ENCODE measurements at regions not wholly inside any gene's neighbourhood (a gene's known extent, or its start where the extent isn't known, plus 50 kb on each side); places are given as distances from the start of the nearest gene placed in this dataset.
"Not testable (repeated sequence)": the region's sequence is repeated elsewhere in the genome, so short reads cannot be mapped to it uniquely, and the experiment has no call there.

DNA sequence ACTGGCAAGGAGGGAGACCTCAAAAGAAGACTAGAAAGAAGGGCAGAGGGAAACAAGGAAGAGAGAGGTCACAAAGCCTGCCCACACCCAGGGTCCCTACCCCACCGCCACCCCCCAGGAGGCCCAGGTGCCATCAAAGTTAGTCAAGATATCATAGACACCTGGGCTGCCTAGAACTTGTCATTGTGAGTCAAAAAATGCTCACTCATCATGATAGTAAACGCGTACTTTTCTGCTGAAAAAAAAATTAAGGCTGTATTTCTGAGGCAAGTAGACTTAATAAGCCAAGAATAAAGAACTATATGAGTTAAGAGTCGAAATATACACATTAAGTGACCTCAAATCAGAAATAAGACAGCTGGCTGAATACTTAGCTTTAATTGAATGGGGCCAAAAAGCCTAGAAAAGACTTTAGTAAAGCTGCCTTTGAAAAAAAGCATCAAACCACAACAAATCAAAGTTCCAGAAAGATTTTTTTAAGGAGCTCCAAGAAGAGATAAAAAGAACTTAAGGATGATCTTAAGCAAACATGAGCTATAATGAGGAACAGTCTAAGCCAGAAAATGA, 415.5 kb upstream of the PPP2R3A start:
- DNase-seq: no peak

DNA sequence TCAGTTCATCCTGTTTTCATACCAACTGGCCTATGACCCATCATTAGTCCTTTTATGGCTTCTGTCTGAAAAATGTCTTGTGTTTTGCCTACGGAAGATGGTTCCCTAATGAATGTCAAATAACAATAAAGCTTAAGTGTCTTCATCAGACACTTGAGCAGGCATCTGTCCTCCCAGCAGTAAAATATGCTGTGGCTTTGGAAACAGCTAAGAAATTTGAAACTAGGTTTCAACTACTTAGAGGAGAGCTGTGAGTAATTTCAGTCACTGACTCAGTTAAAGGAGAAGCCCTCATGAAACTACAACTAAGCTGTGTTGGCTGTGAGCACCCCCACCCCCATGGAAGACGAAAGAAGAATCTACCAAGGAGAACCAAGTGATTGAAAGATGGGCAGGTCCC, 409.4 kb upstream of the PPP2R3A start:
- no peak for DNase-seq

DNA sequence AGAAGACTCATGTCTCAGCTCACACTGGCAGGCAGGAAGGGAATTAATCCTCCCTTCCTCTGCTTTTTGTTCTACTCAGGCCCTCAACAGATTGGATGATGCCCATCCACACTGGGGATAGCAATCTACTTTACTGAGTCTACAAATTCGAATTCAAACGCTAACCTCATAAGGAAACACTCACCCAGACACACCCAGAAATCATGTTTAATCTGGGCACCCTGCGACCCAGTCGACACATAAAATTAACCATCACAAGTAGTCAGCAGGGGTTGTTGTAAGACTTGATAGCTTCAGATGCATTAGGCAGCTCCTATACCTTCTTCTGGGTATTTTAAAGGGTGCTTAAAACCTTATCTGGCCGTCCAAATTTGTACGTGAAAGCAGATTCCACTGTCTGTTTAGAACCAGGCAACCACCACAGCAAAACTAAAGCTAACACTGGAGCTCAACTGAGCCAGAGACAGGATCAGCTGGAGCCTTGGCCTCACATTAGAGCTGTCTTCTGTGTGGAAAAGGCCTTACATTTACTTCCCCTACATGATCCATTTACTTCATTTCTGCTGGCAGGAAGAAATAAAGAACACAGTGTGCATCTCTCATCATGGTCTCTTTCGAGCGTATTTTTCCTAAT, 407.3 kb upstream of the PPP2R3A start:
- no peak for DNase-seq

DNA sequence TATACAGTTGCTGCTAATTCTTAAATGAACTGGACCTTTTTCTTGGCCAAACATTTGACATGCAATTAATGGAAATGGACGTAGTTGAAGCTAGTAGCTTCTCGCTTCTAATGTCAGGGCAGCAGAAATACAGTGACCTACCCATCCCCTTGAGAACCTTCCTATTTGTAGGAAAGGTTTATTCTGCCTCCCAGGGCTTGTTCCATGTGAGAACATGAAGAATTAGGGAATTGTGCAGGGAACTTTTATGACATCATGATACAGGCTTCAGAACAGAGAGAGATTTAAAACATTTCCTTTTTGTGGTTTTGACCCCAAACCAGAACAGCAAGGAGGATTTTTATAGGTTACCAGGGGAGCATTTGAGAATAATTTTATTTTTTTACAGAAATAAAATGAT, 406.6 kb upstream of the PPP2R3A start:
- DNase-seq: no peak

DNA sequence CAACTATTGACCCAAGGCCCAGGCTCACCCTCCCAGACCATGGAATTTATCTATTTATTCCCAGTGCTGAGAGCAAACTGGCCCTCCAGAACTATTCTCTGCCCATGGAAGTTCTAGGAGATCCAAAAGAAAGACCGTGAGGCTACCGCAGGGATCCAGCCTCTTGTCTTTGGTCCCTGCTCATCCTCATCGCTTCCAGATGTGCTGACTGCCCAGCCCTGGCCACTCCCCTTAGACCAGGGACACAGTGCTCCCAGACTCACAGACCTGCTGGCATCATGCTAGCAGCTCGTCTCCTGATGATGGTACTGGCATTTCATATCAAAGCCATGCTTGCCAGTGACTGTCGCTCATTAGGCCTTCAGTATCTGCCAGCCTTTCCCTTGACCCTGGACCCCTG, 405.7 kb upstream of the PPP2R3A start:
- DNase-seq: no peak

DNA sequence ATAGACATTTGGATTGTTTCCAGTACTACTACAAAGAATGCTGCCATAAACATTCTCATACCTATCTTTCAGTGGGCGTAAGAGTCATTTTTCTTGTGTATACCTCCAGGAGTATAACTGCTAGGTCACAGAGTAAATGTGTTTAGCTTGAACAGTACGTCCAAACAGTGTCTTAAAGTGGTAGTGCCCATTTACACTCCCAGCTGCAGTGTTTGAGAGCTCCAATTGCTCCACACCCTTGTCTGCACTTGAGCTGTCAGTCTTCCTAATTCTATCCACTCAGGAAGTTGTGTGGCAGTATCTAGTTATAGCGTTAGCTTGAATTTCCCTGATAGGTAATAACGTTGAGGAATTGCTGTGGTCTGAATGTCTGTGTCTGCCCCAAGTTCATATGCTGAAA, 404.7 kb upstream of the PPP2R3A start:
- DNase-seq: no peak

DNA sequence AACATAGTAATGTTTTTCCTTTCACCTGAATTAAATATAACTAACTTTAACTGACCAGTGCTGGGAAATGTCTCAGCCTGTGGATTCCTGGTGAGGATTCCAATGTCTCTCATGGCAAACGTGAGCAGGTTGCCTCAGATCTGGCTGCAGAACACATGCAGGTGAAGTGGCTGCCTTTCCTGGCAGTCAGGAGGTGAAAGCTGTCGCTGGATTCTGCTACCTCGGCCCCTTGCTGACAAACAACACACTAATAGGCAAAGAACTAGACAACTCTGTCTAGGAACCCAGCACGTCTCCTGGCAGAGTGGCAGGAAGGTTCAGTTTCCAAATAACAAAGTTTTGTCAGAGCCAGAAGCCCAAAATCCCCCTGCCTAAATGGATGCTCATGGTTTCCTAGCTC, 400.8 kb upstream of the PPP2R3A start:
- DNase-seq: no peak

DNA sequence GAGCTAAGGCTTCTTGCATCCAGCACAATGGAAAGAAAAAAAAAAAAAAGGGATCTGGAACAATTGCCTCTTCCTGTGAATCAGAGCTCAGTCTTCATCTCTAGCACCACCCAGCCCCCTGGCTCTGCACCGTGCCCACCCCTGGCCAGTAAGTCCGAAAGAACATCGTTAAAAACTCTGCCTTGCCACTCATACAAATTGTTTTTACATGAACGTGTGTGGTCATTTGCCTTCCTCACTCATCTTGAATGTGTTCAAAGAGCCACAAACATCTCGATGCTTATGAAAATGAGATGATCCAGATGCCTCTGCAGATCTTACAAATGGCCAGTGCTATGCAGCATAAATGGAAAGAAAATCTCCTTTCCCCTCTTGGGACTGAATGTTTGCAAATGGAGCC, 400.0 kb upstream of the PPP2R3A start:
- DNase-seq: no peak

DNA sequence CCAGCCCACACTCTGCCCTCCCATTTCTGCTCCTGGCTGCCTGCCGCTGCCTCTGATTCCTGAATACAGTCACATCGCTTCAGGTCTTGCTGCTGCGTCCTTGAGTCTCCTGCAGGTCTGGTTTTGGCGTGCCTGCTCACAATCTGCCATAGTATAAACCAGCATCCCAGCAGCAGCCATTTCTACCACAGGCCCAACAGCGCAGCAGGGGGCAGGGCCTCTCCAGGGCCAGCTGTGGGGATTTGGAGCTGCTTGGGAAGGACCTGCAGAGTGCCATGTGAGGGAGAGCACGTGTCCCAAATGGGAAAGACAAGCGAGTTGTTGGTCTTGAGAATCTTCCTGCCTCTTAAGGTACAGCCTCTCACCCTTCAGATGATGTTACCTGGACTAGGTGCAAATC, 398.3 kb upstream of the PPP2R3A start:
- no peak for DNase-seq

DNA sequence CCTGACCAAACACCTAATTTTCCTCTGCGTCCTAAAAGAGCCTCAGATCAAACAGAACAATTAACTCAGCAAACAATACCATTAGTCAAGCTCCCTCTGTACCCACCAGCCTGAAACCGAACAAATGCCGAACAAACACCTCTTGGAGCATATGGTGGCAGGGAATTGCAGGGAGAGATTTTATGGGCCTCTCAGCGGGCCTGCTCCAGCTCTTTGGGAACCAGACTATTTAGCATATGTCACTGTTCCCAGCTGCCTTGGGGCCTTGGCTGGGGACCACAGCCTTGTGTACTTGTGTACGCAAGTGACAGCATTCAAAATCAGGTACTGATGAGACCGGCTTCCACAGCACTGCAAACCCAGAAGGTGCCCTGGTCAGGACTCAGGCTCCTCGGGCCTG, 388.8 kb upstream of the PPP2R3A start:
- no peak for DNase-seq

DNA sequence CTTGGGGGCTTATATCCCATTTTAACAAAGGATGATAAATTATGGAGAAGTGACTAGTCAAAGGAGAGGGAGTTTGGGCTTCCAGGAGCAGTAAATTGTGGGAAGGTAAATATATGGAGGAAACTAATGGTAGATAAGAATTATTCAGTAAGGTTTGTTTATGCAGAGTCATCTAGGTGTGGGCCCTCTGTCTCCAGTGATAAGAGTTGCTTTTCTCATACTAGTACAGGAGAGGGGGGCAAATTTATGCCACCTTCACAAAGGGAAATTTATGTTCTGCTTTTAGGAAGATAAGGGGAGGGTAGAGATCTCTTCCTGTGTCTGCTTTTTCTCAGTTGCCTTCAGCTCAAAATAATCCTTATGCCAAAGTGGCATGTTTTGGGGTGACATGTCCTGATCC, 383.7 kb upstream of the PPP2R3A start:
- DNase-seq: no peak

DNA sequence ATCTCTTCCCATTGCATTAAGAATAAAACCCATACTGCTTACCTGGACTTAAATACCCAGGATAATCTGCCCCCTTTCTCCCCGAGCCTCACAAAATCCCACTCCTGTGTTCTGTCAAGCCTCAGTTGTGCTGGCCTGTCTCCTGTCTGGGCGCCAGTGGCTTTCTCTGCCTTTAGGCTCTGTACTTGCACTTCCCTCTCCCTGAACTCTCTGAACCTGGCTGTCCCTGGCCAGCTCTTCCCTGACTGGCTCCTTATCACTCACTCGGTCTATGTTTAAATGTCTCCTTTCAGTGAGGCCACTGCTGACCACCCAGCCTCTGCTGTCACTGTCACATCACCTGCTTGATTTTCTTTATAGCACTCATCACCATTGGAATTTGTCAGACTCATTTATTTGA, 382.7 kb upstream of the PPP2R3A start:
- DNase-seq: no peak

DNA sequence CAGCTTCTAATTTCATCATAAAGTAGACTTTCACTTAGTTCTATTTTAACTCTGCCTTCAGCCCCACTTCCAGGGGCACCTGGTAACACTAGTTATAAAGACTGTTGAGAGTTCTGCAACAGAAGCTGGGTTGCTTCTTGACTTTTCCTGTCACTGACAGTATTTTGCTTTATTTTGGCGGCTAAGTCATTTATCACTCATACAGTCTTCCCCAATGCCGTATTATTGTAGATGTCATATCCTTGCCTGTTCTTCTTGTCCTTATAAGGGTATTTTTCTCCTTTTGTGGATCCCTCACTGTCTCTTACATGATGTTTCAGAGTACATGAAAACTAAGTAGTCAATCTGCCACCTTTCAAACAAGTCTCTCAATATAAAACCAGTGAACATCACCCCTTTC, 369.0 kb upstream of the PPP2R3A start:
- DNase-seq: no peak

DNA sequence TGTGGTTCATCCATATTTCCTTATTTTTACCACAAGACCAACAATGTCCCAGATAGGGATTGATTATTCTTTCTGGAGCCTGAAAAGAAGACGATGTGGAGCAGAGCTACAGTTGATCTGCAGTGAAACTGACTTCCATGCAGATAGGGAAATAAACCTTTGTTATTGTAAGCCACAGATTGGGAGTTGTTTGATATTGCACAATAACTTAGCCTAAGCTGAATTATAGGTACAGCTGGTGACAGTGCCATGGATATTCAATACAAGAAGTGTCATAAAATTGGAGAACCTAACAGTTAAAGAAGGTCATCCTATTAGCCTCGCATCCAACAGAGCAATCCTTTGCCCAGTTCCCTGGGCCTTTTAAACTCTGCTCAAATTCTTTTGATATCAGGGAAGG, 367.7 kb upstream of the PPP2R3A start:
- DNase-seq: no peak

DNA sequence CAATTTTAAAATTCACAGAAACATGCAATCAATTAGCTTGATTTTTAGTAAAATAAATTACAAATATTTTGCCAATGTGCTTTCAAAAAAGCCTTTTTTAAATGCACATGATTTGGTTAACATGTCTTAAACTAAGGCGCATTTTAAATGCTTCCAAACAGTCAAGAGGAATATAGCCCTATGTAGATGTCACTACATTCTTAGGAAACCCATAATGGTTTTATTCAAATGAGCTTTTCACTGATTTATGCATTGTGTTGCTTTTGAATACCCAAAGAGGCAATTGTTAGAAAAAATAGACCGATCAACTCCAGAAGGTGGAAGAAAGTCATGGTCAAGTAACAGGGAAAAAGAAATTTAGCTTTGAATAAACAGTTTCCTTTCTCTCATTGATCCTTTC, 366.9 kb upstream of the PPP2R3A start:
- no peak for DNase-seq

DNA sequence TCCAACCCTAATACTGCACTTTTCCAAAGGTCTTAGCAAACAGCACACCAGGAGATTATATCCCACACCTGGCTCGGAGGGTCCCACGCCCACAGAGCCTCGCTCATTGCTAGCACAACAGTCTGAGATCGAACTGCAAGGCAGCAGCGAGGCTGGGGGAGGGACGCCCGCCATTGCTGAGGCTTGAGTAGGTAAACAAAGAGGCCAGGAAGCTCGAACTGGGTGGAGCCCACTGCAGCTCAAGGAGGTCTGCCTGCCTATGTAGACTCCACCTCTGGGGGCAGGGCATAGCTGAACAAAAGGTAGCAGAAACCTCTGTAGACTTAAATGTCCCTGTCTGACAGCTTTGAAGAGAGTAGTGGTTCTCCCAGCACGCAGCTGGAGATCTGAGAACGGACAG, 361.0 kb upstream of the PPP2R3A start:
- DNase-seq: not testable (repeated sequence)

DNA sequence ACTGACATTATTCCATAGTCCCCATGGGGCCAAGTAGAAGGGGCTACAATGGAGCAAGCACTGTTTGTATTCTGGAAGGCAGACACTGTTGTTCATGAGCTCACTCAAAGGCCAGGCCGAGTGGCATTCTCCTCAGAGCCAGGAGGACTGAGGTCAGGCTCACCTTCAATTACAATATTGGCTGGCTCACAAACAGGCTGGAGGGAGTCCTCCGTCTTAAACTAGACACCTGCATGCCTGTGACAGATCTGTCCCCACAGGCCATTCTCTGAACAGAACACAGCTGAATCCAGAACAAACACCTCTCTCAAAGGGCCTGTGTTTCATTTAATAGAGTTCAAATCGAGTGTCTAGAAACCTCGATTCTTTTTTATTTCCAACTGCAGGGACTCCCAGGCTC, 347.4 kb upstream of the PPP2R3A start:
- no peak for DNase-seq

DNA sequence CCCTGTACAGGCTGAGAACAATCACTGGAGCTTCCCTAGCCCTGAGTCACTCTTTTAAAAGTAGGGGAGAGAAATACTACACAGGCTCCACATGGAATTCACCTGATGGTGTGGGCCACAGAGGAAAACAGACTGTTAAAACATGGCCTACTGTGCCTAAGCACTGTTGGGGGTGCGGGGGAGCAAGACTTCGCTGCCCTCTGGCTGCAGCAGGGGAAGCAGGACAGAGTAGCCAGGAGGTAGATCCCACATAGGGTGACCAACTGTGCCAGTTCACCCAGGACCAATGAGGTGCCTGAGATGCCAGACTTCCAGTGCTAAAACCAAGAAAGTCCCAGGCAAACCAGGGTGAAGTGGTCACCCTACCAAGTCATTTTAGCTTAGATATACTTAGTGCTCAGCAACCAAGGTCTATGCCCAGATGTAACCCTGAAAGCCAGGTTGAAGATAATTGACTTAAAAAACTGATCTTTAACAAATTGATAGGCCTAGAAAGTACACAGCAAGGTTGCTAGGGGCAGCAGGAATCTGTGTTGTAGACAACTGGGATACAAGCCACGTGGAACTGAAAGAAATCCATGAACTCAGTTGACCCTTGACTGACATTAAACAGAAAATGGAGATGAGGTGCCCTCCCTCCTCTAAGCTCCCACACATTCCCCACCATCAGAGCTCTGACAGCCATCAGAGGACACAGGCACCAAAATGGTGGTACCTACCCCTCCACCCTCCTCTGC, 344.2 kb upstream of the PPP2R3A start:
- no peak for DNase-seq

DNA sequence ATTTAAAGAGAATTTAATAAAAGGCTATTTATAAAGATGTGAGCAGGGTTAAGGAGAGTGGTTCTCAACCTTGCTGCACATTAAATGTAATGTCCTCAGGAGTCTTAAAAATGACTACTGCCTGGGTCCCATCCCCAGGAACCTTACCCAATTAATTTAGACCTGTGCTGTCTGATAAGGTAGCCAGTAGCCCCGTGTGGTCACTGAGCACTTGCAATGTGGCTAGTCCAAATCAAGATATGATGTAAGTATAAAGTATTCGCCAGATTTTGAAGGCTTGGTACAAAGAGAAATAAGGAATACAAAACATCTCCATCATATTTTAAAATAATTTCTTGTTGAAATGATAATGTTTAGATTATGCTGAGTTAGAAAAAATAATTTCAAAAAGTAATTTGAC, 343.3 kb upstream of the PPP2R3A start:
- DNase-seq: no peak

DNA sequence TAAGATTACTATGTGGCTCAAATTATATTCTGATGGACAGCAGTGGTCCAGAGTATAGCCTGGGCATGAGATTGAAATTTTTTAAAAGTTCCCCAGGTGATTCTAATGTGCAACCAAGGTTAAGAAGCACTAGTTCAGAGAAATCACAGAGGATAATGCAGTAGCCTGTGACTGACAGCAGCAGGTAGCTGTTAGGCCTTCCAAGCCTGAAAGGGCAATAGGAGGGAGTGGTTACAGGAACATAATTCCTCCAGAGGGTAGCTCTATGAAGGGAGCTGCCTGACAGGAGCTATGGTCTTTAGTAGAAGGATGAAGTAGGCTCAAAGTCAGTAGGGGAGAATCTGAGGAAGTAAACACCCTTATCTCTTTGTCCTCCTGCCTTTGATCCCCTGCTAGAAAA, 342.9 kb upstream of the PPP2R3A start:
- no peak for DNase-seq

DNA sequence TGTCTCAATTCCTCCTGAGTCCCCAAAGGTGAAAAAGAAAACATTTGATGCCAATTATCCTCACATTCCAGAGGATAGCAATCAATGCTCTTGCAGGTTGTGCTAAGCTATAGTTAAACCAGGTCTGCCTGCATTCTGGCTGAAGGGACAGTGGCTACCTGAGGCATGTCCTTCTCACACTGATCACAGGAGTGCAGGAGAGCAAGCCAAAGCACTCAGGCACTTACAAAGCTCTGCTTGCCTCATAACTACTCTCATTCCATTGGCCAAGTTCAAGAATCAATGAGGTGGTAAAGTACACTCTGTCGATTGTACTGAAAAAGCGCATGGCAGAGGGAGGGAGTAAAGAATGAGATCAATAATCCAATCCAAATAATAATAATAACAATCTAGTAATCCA, 342.0 kb upstream of the PPP2R3A start:
- no peak for DNase-seq

DNA sequence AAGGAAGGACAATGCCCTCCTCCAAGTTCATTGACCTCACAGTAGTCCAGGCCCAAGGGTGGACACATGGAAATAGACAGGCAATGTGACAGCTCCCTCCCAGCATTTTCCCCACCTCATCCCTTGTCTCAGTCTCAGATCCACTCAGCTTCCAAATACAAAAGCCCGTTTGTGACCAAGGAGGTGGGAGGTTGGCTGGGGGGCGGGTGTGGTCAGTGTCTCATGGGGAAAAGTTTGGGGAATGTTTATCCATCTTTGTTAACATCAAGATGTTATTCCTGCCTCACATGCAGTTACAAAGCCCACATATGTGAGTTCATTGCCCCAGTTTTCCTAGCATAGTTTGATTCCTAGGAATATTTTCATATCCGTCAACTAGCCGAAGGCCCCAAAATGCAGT, 338.5 kb upstream of the PPP2R3A start:
- no peak for DNase-seq

DNA sequence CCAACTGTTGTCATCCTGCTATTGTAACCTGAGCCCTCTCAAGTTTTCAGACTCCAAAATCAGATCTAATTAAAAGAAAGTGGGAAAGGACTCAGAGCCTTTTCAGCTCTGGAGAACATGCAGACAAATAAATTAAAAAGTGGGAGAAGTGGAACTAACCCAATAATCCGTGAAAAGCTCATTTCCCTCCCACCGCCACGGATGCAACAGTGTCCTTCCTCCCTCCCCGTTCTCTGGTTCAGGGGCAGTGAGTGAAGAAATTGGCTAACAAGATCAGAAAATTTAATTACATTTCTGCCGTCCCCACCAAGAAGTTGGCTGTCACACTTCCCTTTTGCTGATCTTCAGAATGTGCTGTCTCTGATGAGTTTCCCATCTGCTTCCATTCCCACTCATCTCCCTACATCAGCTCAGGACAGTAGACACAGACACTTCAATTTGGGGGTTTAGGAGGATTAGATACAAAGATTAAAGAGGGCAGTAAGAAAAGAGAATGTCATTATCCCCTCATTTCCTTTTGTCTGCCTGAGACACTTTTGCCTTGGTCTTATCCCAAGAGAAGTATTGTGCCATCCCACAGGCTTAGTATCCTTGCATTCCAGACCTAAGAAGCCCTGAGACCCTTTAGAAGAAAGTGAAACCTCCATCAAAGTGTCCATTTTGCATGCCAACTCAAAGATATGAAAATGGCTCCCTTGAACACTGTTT, 335.7 kb upstream of the PPP2R3A start:
- DNase-seq: no peak
